ENCODE measurements at regions not wholly inside any gene's neighbourhood (a gene's known extent, or its start where the extent isn't known, plus 50 kb on each side); places are given as distances from the start of the nearest gene placed in this dataset.

GRCh38 chr17:73754886-73755400, 110.7 kb upstream of the SDK2 start:
- no peak for DNase-seq (ENCODE audit: low read depth in 2 of 2)

- DNase-seq (ENCODE audit: low read depth in 2 of 2): no peak
Observed at GRCh38 chr17:73757420-73757819, 113.2 kb upstream of the SDK2 start.

GRCh38 chr17:73758245-73758644, 114.0 kb upstream of the SDK2 start:
- DNase-seq (ENCODE audit: low read depth in 2 of 2): no peak

GRCh38 chr17:73759324-73759723, 115.1 kb upstream of the SDK2 start:
- DNase-seq (ENCODE audit: low read depth in 2 of 2): no peak

- no peak for DNase-seq (ENCODE audit: low read depth in 2 of 2)
Observed at GRCh38 chr17:73759734-73760438, 115.6 kb upstream of the SDK2 start.

GRCh38 chr17:73760439-73760758, 116.2 kb upstream of the SDK2 start:
- no peak for DNase-seq (ENCODE audit: low read depth in 2 of 2)

GRCh38 chr17:73765824-73766563, 121.7 kb upstream of the SDK2 start:
- no peak for DNase-seq (ENCODE audit: low read depth in 2 of 2)

GRCh38 chr17:73767696-73768095, 123.5 kb upstream of the SDK2 start:
- DNase-seq (ENCODE audit: low read depth in 2 of 2): no peak

- no peak for DNase-seq (ENCODE audit: low read depth in 2 of 2)
Observed at GRCh38 chr17:73768691-73769090, 124.4 kb upstream of the SDK2 start.

- DNase-seq (ENCODE audit: low read depth in 2 of 2): no peak
Observed at GRCh38 chr17:73769479-73769878, 125.2 kb upstream of the SDK2 start.

GRCh38 chr17:73770115-73770848, 126.0 kb upstream of the SDK2 start:
- no peak for DNase-seq (ENCODE audit: low read depth in 2 of 2)

- no peak for DNase-seq (ENCODE audit: low read depth in 2 of 2)
Observed at GRCh38 chr17:73770849-73771229, 126.6 kb upstream of the SDK2 start.

GRCh38 chr17:73772107-73772705, 128.0 kb upstream of the SDK2 start:
- DNase-seq (ENCODE audit: low read depth in 2 of 2): no peak

- DNase-seq (ENCODE audit: low read depth in 2 of 2): no peak
Observed at GRCh38 chr17:73773702-73774101, 129.5 kb upstream of the SDK2 start.

- no peak for DNase-seq (ENCODE audit: low read depth in 2 of 2)
Observed at GRCh38 chr17:73774852-73775251, 130.6 kb upstream of the SDK2 start.

- DNase-seq (ENCODE audit: low read depth in 2 of 2): no peak
Observed at GRCh38 chr17:73776351-73777130, 132.3 kb upstream of the SDK2 start.

GRCh38 chr17:73777131-73777449, 132.8 kb upstream of the SDK2 start:
- no peak for DNase-seq (ENCODE audit: low read depth in 2 of 2)

GRCh38 chr17:73782231-73782630, 138.0 kb upstream of the SDK2 start:
- DNase-seq (ENCODE audit: low read depth in 2 of 2): no peak

- no peak for DNase-seq (ENCODE audit: low read depth in 2 of 2)
Observed at GRCh38 chr17:73782641-73783381, 138.6 kb upstream of the SDK2 start.

- DNase-seq (ENCODE audit: low read depth in 2 of 2): no peak
Observed at GRCh38 chr17:73783382-73783766, 139.1 kb upstream of the SDK2 start.

All from stimulated activated CD4-positive, alpha-beta T cell treated with anti-CD3 and anti-CD28 coated beads, Interleukin-1b, Interleukin-23, amount 100 ng/mL, for 4 hours (primary cell).